Naive thymus-derived CD4-positive, alpha-beta T cell (primary cell): ENCODE measurements at regions not wholly inside any gene's neighbourhood (a gene's known extent, or its start where the extent isn't known, plus 50 kb on each side); places are given as distances from the start of the nearest gene placed in this dataset.

ENCODE experiments used
- ATAC-seq: fragments of 150-1000 bp; cut with Tn5 transposase; 2 replicates; pipeline ENCODE4 v1.10.0; 2021; ENCODE audit warnings: mild to moderate bottlenecking, moderate library complexity
- CTCF ChIA-PET: fragments of 350-600 bp; sonication (Branson Sonifier 250); formaldehyde crosslinking; loops from one replicate; lab custom pipeline; 2021; ENCODE audit warnings: antibody characterized with exemption; lab: Charles Lee
- POLR2A ChIA-PET: fragments of 350-600 bp; sonication (Branson Sonifier 250); formaldehyde crosslinking; loops from one replicate; lab custom pipeline; 2021; ENCODE audit warnings: antibody characterized with exemption, inconsistent platforms; lab: Charles Lee
- DNase-seq, 9 donors: peaks; one replicate each; pipeline versions ENCODE4 v3.0.0 to v3.0.0-alpha.2; 2020 to 2022; ENCODE audit warnings: mixed read lengths in 1 of 9
- H3K27ac ChIP-seq: one replicate; pipeline ENCODE4 v1.7.0; 2013; ENCODE audit warnings: mild to moderate bottlenecking, low read depth, low read length, moderate library complexity
- H3K27me3 ChIP-seq, 2 donors: one replicate each; pipeline ENCODE4 v1.7.0; 2013; ENCODE audit warnings: low read length in 2 of 2, mild to moderate bottlenecking in 2 of 2, moderate library complexity in 2 of 2; ENCODE audit not compliant: control insufficient read depth in 2 of 2, insufficient read depth in 2 of 2
- H3K36me3 ChIP-seq, 3 experiments: 1 replicate in 2 of 3; 2 replicates in 1 of 3; pipeline ENCODE4 v1.7.0; 2013; ENCODE audit warnings: low read length in 3 of 3, mild to moderate bottlenecking in 3 of 3, moderate library complexity in 1 of 3; ENCODE audit not compliant: insufficient read depth in 3 of 3, control insufficient read depth in 2 of 3
- H3K4me1 ChIP-seq, 2 donors: one replicate each; pipeline ENCODE4 v1.7.0; 2013; ENCODE audit warnings: low read length in 2 of 2, mild to moderate bottlenecking in 2 of 2, moderate library complexity in 1 of 2; ENCODE audit not compliant: control insufficient read depth in 2 of 2, insufficient read depth in 2 of 2
- H3K4me3 ChIP-seq: 2 replicates; pipeline ENCODE4 v1.7.0; 2013; ENCODE audit warnings: mild to moderate bottlenecking, low read length
- H3K9me3 ChIP-seq, 3 experiments: 1 replicate in 2 of 3; 2 replicates in 1 of 3; pipeline ENCODE4 v1.7.0; 2013; ENCODE audit warnings: low read length in 3 of 3; ENCODE audit not compliant: control insufficient read depth in 2 of 3
- H3K27ac Mint-ChIP-seq, 9 donors: one replicate each; pipeline ENCODE4 v1.8.0; 2020 to 2022; ENCODE audit warnings: mixed read lengths in 9 of 9, mild to moderate bottlenecking in 8 of 9, moderate library complexity in 5 of 9, inconsistent platforms in 2 of 9
- H3K27me3 Mint-ChIP-seq, 5 donors: one replicate each; pipeline ENCODE4 v1.8.0; 2021 to 2022; ENCODE audit warnings: mixed read lengths in 5 of 5, mild to moderate bottlenecking in 1 of 5
- H3K36me3 Mint-ChIP-seq, 5 donors: one replicate each; pipeline ENCODE4 v1.8.0; 2020 to 2022; ENCODE audit warnings: mixed read lengths in 5 of 5, mild to moderate bottlenecking in 3 of 5, inconsistent platforms in 1 of 5
- H3K4me1 Mint-ChIP-seq, 7 donors: one replicate each; pipeline ENCODE4 v1.8.0; 2020 to 2022; ENCODE audit warnings: mixed read lengths in 7 of 7, mild to moderate bottlenecking in 3 of 7, inconsistent platforms in 1 of 7
- H3K4me3 Mint-ChIP-seq, 10 donors: one replicate each; pipeline ENCODE4 v1.8.0; 2020 to 2022; ENCODE audit warnings: mild to moderate bottlenecking in 10 of 10, mixed read lengths in 10 of 10, moderate library complexity in 6 of 10, inconsistent platforms in 2 of 10
- H3K9me3 Mint-ChIP-seq, 11 donors: one replicate each; pipeline ENCODE4 v1.8.0; 2020 to 2022; ENCODE audit warnings: mixed read lengths in 11 of 11, mild to moderate bottlenecking in 4 of 11, inconsistent platforms in 1 of 11, moderate library complexity in 1 of 11
- intact Hi-C, 2 donors: fragments of 100-400 bp; cut with micrococcal nuclease; formaldehyde crosslinking; loops; one replicate each; pipeline ENCODE4 v1.15.1; 2023

- H3K4me3 Mint-ChIP-seq, result no peak overlapping the region
- ChIA-PET POLR2A (no interaction called here), CTCF (no interaction called here)
- H3K9me3 Mint-ChIP-seq, result peaks cover 0 to 2% (median 0%) of the 10 kb centered on the region in 11 donors
- H3K27ac ChIP-seq, result no peak overlapping the region
- peaks cover 4 to 23% (median 8%) of the 10 kb centered on the region in 5 donors for H3K27me3 Mint-ChIP-seq
- intact Hi-C loops, result no loop called here
- H3K36me3 Mint-ChIP-seq, result no peaks in the 10 kb centered on the region
- DNase-seq (no peak), ATAC-seq (no peak)
- H3K36me3 ChIP-seq, result no peaks in the 10 kb centered on the region
- H3K9me3 ChIP-seq, result no peaks in the 10 kb centered on the region
- no peak overlapping the region for H3K4me3 ChIP-seq
- no peaks in the 10 kb centered on the region for H3K27me3 ChIP-seq
- H3K4me1 ChIP-seq, result no peaks in the 10 kb centered on the region
- no peak overlapping the region for H3K27ac Mint-ChIP-seq
- no peaks in the 10 kb centered on the region for H3K4me1 Mint-ChIP-seq
Measured at GRCh38 chr4:111930659-111931058, 214.6 kb upstream of the FAM241A start.

- H3K36me3 Mint-ChIP-seq, result no peaks in the 10 kb centered on the region
- H3K27ac Mint-ChIP-seq, result no peak overlapping the region
- no peaks in the 10 kb centered on the region for H3K4me1 Mint-ChIP-seq
- H3K27me3 Mint-ChIP-seq, result peaks cover 4 to 24% (median 9%) of the 10 kb centered on the region in 5 donors
- DNase-seq, result no peak
- ATAC-seq, result no peak
- POLR2A ChIA-PET, result no interaction called here
- no peak overlapping the region for H3K4me3 Mint-ChIP-seq
- CTCF ChIA-PET, result interaction anchor here (0.6 kb wide), 1 partner anchor 22 kb away, joined by 3 read pairs; no protein-coding TSS in a partner anchor
- Histone ChIP-seq H3K36me3 (no peaks in the 10 kb centered on the region), H3K4me1 (no peaks in the 10 kb centered on the region), H3K9me3 (no peaks in the 10 kb centered on the region), H3K27me3 (no peaks in the 10 kb centered on the region), H3K4me3 (no peak overlapping the region), H3K27ac (no peak overlapping the region)
- H3K9me3 Mint-ChIP-seq, result peaks cover 0 to 3% (median 0%) of the 10 kb centered on the region in 11 donors
- intact Hi-C loops, result no loop called here
Measured at GRCh38 chr4:111933703-111934102, 211.6 kb upstream of the FAM241A start.

GRCh38 chr4:111934314-111934713 is 210.9 kb upstream of the FAM241A start:
- H3K4me3 Mint-ChIP-seq, result no peak overlapping the region
- POLR2A ChIA-PET, result no interaction called here
- peaks cover 0 to 3% (median 0%) of the 10 kb centered on the region in 11 donors for H3K9me3 Mint-ChIP-seq
- Histone ChIP-seq H3K27ac (no peak overlapping the region), H3K4me1 (no peaks in the 10 kb centered on the region), H3K9me3 (no peaks in the 10 kb centered on the region), H3K27me3 (no peaks in the 10 kb centered on the region), H3K4me3 (no peak overlapping the region), H3K36me3 (no peaks in the 10 kb centered on the region)
- peaks cover 4 to 24% (median 12%) of the 10 kb centered on the region in 5 donors for H3K27me3 Mint-ChIP-seq
- intact Hi-C loops, result no loop called here
- H3K36me3 Mint-ChIP-seq, result no peaks in the 10 kb centered on the region
- H3K27ac Mint-ChIP-seq, result no peak overlapping the region
- CTCF ChIA-PET, result interaction anchor here (0.6 kb wide), 2 partner anchors 22 to 496 kb away, joined by 3 read pairs; no protein-coding TSS in a partner anchor
- no peaks in the 10 kb centered on the region for H3K4me1 Mint-ChIP-seq
- ATAC-seq (no peak), DNase-seq (no peak)

DNA sequence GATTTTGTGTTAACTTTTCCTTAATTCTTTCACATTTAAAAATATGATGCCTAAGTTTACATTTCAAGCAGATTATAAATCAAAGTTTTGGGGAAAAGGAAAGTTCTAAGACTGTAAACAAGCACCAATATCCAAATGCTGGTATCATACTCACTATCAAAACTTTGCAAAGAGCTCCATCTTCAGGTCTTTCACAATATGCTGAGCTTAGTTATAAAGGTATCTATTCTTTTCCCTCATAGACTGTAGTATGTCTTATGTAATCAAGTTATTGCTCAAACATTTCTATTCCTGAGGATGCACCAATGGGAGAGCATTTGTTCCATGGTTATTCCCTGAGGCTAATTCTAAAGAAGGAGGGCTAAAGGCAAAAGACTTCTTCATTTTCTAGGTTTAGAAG is 207.9 kb upstream of the FAM241A start:
- Mint-ChIP-seq H3K27ac (no peak overlapping the region), H3K27me3 (peaks cover 0 to 13% (median 11%) of the 10 kb centered on the region in 5 donors), H3K4me1 (no peaks in the 10 kb centered on the region), H3K4me3 (no peak overlapping the region), H3K9me3 (peaks cover 0 to 3% (median 0%) of the 10 kb centered on the region in 11 donors), H3K36me3 (no peaks in the 10 kb centered on the region)
- no peaks in the 10 kb centered on the region for H3K4me1 ChIP-seq
- no peaks in the 10 kb centered on the region for H3K36me3 ChIP-seq
- no peak overlapping the region for H3K27ac ChIP-seq
- no peaks in the 10 kb centered on the region for H3K9me3 ChIP-seq
- DNase-seq, result no peak
- ChIA-PET CTCF (no interaction called here), POLR2A (no interaction called here)
- H3K4me3 ChIP-seq, result no peak overlapping the region
- intact Hi-C loops, result loop anchor here in 1 of 2 donors (1.0 kb wide), 1 partner anchor 295 kb away; no protein-coding TSS in a partner anchor
- H3K27me3 ChIP-seq, result no peaks in the 10 kb centered on the region
- no peak for ATAC-seq

DNA sequence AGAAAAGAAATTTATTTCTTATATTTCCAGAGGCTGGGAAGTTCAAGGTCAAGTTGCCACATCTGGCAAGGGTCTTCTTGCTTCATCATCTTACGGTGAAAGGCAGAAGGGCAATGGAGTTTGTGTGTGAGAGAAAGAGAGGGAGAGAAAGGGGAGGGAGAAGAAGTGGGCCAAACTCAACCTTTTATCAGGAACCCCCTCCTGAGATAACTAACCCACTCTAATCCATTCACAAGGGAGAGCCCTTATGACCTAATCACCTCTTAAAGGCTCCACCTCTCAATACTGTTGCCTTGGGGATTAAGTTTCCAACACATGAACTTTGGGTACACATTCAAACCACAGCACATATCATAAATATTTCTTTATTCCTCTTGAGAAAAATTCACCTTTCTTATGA is 203.3 kb upstream of the FAM241A start:
- Histone ChIP-seq H3K27ac (no peak overlapping the region), H3K36me3 (no peaks in the 10 kb centered on the region), H3K27me3 (no peaks in the 10 kb centered on the region), H3K4me1 (no peaks in the 10 kb centered on the region), H3K4me3 (no peak overlapping the region), H3K9me3 (no peaks in the 10 kb centered on the region)
- H3K9me3 Mint-ChIP-seq, result peaks cover 0 to 6% (median 0%) of the 10 kb centered on the region in 11 donors
- H3K4me1 Mint-ChIP-seq, result no peaks in the 10 kb centered on the region
- H3K4me3 Mint-ChIP-seq, result no peak overlapping the region
- ChIA-PET POLR2A (no interaction called here), CTCF (no interaction called here)
- ATAC-seq, result no peak
- H3K36me3 Mint-ChIP-seq, result no peaks in the 10 kb centered on the region
- H3K27ac Mint-ChIP-seq, result no peak overlapping the region
- no peak for DNase-seq
- H3K27me3 Mint-ChIP-seq, result peaks cover 0 to 5% (median 4%) of the 10 kb centered on the region in 5 donors
- intact Hi-C loops, result loop anchor here in 1 of 2 donors (5.0 kb wide), 1 partner anchor 660 kb away; no protein-coding TSS in a partner anchor

DNA sequence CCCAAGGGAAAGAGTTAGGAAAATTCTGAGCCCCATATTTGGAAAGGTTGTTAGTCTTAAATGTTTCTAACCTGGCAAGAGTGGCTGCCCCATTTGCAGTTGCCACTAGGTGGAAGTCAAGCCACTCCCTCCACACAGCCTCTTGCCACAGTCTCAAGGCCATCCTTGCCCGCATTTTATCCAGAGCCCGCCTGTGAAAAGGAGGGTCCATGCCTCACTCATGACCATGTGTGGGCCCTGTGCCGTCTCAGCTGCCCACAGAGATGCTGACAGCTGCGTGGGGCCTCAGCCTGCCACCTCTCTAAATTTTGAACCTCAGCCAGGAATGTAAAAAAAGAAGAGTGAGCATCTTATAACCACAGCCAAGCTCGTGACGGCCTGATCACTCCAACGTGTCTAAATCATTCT is 201.5 kb upstream of the FAM241A start:
- Histone ChIP-seq H3K27ac (no peak overlapping the region), H3K9me3 (no peaks in the 10 kb centered on the region), H3K4me1 (no peaks in the 10 kb centered on the region), H3K36me3 (no peaks in the 10 kb centered on the region), H3K27me3 (no peaks in the 10 kb centered on the region), H3K4me3 (no peak overlapping the region)
- Mint-ChIP-seq H3K36me3 (no peaks in the 10 kb centered on the region), H3K4me3 (no peak overlapping the region), H3K27ac (no peak overlapping the region), H3K4me1 (no peaks in the 10 kb centered on the region), H3K9me3 (peaks cover 0 to 6% (median 0%) of the 10 kb centered on the region in 11 donors), H3K27me3 (peaks cover 0 to 2% (median 0%) of the 10 kb centered on the region in 5 donors)
- ChIA-PET POLR2A (no interaction called here), CTCF (no interaction called here)
- intact Hi-C loops, result loop anchor here in 1 of 2 donors (5.0 kb wide), 1 partner anchor 659 kb away; no protein-coding TSS in a partner anchor
- ATAC-seq (no peak), DNase-seq (no peak)

DNA sequence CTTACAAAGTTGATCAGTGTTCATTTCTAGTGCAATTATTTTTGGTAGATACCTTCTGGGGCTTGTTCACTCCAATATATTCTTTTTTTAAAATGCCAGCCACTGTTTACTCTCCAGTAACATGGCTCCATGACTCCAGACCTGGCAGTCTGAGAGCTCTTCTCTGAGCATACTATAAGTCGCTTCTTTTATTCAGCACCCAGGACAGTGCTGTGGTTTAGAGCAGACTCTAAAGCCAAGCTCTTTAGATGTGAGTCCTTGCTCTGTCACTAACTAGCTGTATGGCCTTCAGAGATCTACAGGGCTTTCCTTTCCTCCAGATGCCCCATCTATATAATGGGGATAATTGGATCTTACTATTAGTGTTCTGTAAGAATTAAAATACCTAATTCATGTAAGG is 200.2 kb upstream of the FAM241A start:
- no peak overlapping the region for H3K4me3 Mint-ChIP-seq
- ATAC-seq (no peak), DNase-seq (no peak)
- peaks cover 0 to 14% (median 2%) of the 10 kb centered on the region in 11 donors for H3K9me3 Mint-ChIP-seq
- no peak overlapping the region for H3K27ac Mint-ChIP-seq
- Histone ChIP-seq H3K36me3 (no peaks in the 10 kb centered on the region), H3K9me3 (no peaks in the 10 kb centered on the region), H3K4me3 (no peak overlapping the region), H3K4me1 (no peaks in the 10 kb centered on the region), H3K27me3 (no peaks in the 10 kb centered on the region), H3K27ac (no peak overlapping the region)
- POLR2A ChIA-PET, result no interaction called here
- peaks cover 0 to 5% (median 0%) of the 10 kb centered on the region in 5 donors for H3K27me3 Mint-ChIP-seq
- CTCF ChIA-PET, result no interaction called here
- H3K36me3 Mint-ChIP-seq, result no peaks in the 10 kb centered on the region
- intact Hi-C loops, result no loop called here
- H3K4me1 Mint-ChIP-seq, result no peaks in the 10 kb centered on the region
